GM21576 (cell line): ENCODE measurements at regions not wholly inside any gene's neighbourhood (a gene's known extent, or its start where the extent isn't known, plus 50 kb on each side); places are given as distances from the start of the nearest gene placed in this dataset.
"Not testable (repeated sequence)": the region's sequence is repeated elsewhere in the genome, so short reads cannot be mapped to it uniquely, and the experiment has no call there.

Experiments used
- ATAC-seq: cut with Tn5 transposase; IDR thresholded peaks from one replicate; pipeline ENCODE4 v1.9.1; 2021; ENCODE audit warnings: mild to moderate bottlenecking, moderate library complexity; ENCODE audit not compliant: unreplicated experiment

DNA sequence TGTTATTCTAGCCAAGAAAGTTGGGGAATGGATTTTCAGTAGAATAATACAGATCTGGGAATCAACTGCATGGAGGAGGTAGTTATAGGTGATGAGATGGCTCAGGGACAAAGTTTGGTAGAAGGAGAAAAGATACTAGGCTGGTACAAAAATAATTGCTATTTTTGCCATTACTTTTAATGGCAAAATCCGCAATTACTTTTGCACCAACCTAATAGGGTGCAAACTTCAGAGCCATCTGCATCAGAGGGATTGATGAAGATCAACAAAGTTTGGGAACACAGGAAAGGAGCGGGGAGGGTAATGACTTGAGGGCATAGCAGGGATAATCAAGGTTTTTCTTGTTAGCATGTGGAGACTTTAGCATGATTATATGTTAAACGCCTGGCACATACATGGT lies 178.7 kb upstream of the ROPN1B start:
- not testable (repeated sequence) for ATAC-seq

DNA sequence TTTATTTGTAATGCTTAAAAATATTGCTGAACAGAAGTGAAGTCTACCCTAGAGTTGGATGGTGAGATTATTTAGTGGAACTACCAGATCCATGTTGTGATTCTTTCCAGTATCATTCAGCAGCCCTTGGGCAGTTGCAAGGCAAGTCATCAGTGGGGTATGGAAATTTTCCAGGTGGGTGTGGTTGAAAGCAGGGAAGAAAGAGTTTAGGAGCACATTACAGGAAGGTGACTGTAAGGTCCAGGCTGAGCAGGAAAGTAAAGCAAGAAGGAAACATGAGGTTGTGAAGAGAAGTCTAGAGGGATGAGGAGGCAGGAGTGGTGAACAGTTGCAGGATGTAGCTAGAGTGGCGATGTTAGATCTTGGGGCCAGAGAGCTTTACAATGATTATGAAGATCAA lies 178.0 kb upstream of the ROPN1B start:
- ATAC-seq, result not testable (repeated sequence)

DNA sequence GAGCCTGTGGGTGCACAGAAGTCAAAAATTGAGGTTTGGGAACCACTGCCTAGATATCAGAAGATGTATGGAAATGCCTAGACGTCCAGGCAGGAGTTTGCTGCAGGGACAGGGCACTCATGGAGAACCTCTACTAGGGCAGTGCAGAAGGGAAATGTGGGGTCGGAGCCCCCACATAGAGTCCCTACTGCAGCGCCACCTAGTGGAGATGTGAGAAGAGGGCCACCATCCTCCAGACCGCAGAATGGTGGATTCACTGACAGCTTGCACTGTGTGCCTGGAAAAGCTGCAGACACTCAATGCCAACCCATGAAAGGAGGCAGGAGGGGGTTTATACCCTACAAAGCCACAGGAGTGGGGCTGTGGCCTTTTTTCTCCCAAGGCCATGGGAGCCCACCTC lies 159.0 kb upstream of the ROPN1B start:
- not testable (repeated sequence) for ATAC-seq

DNA sequence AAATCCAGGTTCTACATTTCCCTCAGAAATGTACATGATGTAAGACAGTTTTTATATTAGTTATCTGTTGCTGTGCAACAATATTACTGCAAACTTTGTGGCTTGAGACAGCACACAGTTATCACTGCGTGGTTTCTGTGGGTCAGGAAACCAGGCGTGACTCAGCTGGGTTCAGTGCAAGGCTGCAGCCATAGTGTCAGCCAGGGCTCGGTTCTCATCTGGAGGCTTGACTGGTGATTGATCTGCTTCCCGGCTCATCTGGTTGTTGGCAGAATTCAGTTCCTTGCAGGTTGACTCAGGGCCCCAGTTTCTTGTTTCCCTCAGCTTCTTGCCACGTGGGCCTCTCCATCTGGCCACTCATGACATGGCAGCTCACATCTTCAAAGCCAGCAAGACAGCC lies 146.8 kb upstream of the ROPN1B start:
- ATAC-seq, result not testable (repeated sequence)

DNA sequence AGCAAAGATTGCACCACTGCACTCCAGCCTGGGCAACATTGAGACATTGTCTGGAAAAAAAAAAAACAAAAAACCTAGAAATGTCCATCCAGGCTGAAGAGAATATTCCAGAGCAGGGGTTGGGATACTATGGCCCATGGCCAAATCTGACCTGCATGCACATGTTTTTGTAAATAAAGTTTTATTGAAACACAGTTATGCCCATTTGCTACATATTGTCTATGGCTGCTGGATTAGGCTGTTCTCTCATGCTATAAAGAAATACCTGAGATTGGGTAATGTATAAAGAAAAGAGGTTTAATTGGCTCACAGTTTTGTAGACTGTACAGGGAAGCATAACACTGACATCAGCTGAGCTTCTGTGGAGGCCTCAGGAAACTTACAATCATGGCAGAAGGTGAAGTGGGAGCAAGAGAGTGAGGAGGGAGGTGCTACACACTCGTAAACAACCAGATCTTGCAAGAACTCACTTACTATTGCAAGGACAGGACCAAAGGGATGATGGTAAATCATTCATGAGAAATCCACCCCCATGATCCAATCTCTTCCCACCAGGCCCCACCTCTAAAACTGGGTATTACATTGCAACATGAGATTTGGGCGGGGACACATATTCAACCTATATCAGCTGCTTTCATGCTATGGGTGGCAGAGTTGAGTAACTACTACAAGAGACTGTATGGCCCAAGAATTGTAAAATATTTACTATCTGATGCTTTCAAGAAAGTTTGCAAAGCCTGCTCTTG lies 137.8 kb upstream of the ROPN1B start:
- ATAC-seq, result not testable (repeated sequence)

DNA sequence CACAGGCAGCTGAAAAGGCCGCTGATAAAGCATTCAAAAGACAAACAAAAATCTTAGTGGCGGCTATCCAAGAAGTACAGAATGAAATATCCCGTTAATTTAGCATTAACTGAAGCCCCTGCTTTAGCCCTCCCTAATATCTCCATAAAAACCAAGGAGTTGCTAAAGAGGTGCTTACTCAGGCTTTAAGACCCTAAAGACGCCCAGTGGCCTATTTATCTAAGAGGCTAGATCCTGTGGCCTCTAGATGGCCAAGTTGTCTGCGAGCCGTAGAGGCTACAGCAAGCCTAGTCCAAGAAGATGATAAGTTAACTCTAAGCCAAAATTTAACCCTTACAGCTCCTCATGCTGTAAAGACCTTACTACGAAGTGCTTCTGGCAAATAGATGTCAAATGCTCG lies 133.4 kb upstream of the ROPN1B start:
- ATAC-seq, result not testable (repeated sequence)

DNA sequence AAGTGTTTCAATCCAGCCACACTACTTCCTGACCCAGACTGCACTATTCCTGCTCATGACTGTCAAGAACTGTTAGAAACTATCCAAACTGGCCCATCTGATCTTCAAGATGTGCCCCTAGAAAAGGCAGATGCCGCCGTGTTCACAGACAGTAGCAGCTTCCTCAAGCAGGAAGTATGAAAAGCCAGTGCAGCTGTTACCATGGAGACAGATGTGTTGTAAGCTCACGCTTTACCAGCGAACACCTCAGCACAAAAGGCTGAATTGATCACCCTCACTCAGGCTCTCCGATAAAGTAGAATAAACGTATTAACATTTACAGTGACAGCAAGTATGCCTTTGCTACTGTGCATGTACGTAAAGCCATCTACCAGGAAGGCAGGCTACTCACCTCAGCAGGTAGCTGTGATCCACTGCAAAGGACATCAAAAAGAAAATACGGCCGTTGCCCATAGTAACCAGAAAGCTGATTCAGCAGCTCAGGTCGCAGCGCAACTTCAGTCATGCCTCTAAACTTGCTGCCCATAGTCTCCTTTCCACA lies 132.9 kb upstream of the ROPN1B start:
- not testable (repeated sequence) for ATAC-seq

DNA sequence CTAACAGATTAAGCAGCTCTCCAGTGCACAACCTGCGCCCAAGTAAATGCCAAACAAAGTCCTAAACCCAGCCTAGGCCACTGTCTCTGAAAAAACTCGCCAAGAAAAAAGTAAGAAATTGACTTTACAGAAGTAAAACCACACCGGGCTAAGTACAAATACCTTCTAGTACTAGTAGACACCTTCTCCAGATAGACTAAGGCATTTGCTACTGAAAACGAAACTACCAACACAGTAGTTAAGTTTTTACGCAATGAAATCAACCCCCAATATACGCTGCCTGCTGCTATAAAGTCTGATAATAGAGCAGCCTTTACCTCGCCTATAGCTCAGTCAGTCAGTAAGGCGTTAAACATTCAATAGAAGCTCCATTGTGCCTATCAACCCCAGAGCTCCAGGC lies 132.2 kb upstream of the ROPN1B start:
- not testable (repeated sequence) for ATAC-seq

DNA sequence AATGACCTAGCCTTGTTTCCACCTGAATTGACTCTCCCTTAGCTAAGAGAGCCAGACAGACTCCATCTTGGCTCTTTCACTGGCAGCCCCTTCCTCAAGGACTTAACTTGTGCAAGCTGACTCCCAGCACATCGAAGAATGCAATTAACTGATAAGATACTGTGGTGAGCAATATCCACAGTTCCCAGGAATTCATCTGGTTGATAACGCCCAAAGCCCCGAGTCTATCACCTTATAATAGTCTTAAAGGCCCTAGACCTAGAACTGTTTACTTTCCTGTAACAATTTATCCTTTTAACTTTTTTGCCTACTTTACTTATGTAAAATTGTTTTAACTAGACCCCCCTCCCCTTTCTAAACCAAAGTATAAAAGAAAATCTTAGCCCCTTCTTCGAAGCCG lies 130.1 kb upstream of the ROPN1B start:
- ATAC-seq, result not testable (repeated sequence)

DNA sequence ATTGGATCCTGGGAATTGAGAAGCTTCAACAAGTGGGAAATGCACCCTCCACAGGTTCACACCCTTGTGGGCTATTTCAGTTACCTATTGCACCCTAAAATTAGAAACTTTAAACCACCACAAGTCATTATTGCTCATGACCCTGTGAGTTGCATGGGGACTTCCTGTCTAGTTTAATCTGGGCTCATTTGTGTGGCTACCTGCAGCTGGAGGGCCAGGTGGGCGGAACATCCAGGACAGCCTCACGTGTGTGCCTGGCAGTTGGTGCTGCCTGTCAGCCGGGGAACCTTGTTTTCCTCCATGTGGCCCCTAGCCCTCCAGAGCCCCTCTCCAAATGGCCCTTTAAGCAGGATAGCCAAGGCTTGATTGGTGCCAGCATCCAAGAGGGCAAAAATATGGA lies 128.5 kb upstream of the ROPN1B start:
- not testable (repeated sequence) for ATAC-seq

DNA sequence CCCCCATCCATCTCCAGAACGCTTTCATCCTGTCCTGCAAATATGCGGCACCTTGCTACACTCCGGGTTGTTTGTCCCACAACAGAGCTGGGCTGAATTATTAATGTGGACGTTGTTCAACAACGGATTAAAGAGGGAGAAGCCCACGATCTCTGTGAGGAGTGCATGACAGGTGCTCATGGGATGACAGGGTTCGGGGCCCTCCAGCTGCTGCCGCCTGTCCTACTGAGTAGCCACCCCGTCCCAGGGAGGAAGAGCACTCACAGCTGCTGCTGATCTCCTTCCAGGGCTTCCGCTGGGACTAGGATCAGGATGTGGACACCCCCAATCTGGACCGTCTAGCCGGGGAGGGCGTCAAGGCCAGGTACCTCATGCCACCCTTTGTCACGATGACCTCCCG lies 121.0 kb upstream of the ROPN1B start:
- ATAC-seq, result not testable (repeated sequence)

DNA sequence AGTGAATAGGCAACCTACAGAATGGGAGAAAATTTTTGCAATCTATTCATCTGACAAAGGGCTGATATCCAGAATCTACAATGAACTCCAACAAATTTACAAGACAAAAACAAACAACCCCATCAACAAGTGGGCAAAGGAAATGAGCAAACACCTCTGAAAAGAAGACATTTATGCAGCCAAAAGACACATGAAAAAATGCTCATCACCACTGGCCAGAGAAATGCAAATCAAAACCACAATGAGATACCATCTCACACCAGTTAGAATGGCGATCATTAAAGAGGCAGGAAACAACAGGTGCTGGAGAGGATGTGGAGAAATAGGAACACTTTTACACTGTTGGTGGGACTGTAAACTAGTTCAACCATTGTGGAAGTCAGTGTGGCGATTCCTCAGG lies 114.0 kb upstream of the ROPN1B start:
- ATAC-seq, result not testable (repeated sequence)

DNA sequence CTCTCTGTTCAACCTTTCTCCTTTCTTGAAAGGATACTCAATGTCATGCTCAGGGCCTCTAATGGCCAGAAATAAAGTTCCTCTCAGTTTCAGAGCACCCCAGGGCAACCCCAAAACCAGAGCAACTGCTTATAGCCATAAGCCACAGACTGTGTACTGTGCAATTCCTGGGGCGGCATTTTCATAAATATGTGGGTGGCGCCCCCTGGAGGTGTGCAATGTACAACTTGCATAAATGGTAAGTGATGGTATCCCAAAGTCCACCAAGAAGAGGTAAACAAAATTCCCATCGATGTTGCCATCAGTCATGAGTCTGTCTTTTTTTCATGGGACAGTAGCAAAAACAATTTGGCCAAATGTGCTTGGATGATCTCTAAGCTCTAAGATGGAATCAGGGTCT lies 108.4 kb upstream of the ROPN1B start:
- ATAC-seq, result not testable (repeated sequence)

DNA sequence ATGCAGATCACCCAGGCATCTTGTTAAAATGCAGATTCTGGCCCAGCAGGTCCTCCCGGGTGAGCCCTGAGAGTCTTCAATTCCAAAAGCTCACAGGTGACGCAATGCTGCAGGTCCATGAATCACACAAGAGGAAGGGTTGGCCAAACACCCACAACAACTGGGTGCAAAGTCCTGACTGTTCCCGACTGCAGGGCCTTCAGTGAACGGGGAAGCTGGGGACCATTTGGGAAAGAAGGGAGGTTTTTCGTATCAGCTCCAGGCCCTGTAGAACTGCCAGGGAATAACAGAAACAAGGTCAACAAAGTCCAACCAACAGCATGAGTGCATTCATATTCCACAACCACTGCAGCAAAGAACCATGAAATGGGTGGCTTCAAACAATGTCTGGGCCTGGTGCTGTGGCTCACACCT lies 106.1 kb upstream of the ROPN1B start:
- ATAC-seq, result not testable (repeated sequence)

DNA sequence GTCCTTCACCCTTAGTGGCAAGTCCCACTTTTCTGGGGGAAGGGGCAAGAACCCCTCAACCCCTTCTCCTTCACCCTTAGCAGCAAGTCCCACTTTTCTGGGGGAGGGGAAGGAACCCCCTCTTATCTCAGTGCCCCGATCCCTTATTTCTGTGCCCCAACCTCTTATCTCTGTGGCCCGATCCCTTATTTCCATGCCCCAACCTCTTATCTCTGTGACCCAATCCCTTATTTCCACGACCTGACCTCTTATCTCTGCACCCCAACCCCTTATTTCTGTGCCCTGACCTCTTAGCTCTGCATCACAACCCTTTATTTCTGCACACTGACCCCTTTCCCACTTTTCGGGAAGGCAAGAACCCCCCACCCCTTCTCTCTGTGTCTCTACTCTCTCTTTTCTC lies 104.4 kb upstream of the ROPN1B start:
- ATAC-seq, result not testable (repeated sequence)

DNA sequence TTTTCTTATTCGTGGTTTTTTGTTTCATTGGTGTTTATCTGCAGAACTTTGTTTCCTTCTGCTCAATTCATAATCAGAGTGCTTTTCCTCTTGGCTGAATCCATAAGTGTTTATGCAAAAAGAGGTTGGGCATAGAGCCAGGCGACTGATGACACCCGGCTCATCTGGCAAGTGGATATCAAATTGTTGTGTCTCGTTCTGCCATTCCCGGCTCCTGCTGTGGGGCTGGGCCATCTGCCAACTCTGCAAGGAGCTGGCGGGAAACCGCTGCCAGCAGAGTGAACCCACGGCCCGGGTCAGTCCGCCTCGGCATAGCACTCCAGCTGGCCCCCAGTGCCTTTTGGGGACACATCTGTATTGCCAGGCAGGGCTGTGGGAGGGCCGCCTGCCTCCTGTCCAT lies 83.0 kb upstream of the ROPN1B start:
- ATAC-seq, result not testable (repeated sequence)

DNA sequence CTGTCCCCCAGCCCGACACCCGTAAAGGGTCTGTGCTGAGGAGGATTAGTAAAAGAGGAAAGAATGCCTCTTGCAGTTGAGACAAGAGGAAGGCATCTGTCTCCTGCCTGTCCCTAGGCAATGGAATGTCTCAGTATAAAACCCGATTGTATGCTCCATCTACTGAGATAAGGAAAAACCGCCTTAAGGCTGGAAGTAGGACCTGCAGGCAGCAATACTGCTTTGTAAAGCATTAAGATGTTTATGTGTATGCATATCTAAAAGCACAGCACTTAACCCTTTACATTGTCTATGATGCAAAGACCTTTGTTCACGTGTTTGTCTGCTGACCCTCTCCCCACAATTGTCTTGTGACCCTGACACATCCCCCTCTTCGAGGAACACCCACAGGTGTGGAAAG lies 69.8 kb upstream of the ROPN1B start:
- ATAC-seq, result not testable (repeated sequence)

DNA sequence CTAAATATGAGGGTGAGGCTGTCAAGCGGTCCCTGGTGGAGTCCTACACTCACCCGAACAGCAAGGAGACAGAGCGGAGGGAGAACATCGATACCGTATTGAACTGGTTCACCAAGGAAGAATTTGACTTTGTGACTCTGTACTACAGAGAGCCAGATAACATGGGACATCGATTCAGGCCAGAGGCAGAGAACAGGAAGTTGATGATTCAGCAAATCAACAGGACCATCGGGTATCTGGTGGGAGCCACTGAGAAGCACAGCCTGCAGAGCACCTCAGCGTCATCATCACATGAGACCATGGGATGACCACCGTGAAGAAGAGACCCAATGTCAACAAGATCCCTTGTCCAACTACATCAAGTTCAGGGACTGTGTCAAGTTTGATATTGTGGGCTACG lies 67.5 kb upstream of the ROPN1B start:
- ATAC-seq, result not testable (repeated sequence)

DNA sequence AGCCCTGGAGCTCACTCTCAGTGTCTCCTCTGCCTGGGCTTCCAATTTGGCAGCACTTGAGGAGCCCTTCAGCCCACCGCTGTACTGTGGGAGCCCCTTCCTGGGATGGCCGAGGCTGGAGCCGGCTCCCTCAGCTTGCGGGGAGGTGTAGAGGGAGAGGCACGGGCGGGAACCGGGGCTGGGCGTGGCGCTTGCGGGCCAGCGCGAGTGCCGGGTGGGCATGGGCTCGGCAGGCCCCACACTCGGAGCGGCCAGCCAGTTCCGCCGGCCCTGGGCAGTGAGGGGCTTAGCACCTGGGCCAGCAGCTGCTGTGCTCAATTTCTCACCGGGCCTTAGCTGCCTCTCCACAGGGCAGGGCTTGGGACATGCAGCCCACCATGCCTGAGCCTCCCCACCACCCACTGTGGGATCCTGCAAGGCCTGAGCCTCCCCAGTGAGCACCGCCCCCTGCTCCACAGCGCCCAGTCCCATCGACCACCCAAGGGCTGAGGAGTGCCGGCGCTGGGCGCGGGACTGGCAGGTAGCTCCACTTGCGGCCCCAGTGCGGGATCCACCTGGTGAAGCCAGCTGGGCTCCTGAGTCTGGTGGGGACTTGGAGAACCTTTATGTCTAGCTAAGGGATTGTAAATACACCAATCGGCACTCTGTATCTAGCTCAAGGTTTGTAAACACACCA lies 65.1 kb upstream of the ROPN1B start:
- ATAC-seq, result not testable (repeated sequence)

DNA sequence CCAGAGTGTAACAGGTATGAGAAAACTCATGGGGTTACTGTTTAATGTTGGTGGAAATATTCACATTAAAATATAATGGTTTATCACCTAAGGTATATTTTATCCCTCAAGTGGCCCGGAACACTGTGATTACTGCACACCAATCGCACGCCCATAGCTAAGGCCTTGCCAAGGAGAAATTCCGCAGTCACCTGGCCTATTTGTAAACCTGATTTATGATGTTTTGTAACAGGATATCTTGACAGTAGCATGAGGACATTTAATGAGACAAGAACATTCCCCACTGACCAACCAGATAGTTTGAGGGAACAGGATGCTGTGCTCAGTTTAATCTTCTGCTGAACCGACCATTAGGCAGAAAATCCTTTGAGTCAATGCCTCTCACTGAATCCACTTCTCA lies 61.7 kb upstream of the ROPN1B start:
- not testable (repeated sequence) for ATAC-seq

DNA sequence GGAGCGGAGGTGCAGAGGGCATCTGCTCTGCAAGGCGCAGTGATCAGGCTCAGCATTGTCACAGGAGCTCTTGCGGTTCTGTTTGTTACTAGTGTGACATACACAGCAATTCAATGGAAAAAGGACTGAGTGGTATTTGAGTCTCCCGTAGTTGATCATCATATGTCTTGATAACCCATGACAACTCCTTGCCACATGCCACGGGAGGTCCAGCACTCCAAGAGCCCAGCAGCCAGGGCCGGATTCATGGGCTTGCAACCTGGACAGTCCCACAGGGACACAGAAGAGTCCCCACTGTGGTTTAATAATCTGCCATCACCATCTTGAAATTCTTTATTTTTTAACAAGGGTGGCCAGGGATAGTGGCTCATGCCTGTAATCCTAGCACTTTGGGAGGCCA lies 58.1 kb upstream of the ROPN1B start:
- ATAC-seq, result not testable (repeated sequence)
